ENCODE measurements at regions not wholly inside any gene's neighbourhood (a gene's known extent, or its start where the extent isn't known, plus 50 kb on each side); places are given as distances from the start of the nearest gene placed in this dataset.
"Not testable (repeated sequence)": the region's sequence is repeated elsewhere in the genome, so short reads cannot be mapped to it uniquely, and the experiment has no call there.

DNA sequence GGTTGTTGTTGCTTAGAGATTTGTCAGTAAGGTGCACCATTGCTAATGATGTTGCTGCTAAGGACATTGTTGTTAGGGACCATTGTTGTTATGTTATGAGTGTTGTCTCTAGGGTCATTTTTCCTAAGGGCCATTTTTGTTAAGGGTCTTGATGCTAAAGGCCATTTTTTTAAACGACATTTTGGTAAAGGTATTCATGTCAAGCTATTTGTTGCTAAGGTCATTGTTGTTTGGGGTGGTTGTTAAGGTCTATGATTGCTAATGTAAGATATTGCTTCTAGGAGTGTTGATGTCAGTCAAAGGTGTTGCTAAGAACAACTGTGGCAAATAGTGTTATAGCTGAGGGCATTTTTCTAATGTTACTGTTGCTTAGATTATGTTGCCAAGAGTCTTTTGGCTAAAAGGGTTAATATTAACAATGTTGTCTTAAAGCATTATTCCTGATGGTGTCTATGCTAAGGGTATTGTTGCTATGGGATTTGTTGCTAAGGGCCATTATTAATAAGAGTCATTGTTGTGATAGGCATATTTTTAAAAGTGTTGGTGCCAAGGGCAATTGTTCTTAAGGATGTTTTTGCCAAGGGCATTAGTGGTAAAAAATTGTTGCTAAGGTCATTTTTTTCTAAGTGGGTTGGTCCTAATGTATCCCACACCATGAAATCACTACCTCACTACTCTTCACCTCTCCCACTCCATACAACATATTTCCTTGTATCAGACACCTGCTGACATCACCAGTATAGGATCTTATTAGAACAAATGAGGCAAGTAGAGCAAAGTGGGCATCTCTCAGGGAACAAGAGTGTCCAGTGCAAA lies 56.2 kb downstream of the SPATA31A6 start:
- H3K4me3 ChIP-seq (ENCODE audit: low read depth, low read length); H3K27me3 ChIP-seq (ENCODE audit: control insufficient read depth, insufficient read depth, low read length); H3K27ac ChIP-seq (ENCODE audit: low read depth, low read length); POLR2A ChIA-PET; H3K9me3 ChIP-seq (ENCODE audit: control insufficient read depth, insufficient read depth, low read length); DNase-seq (ENCODE audit: low read depth, low spot score); CTCF ChIA-PET: not testable (repeated sequence)

DNA sequence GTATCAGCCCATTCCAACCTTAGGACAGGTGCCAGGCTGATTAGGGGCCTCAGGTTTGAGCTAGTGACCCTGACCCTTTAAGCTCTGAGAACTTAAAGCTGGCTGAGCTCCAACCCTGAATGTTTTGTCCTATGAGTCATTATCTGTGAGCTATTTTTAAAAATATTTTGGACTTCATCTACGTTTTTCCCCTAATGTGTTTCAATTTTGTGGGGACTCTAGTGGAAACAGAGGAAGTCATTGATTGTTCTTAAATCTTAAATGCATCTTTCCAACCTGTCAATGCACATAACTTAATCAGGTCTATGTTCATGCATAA lies 56.8 kb downstream of the SPATA31A6 start:
- H3K9me3 ChIP-seq (ENCODE audit: control insufficient read depth, insufficient read depth, low read length); H3K27me3 ChIP-seq (ENCODE audit: control insufficient read depth, insufficient read depth, low read length); H3K27ac ChIP-seq (ENCODE audit: low read depth, low read length); POLR2A ChIA-PET; DNase-seq (ENCODE audit: low read depth, low spot score); CTCF ChIA-PET; H3K4me3 ChIP-seq (ENCODE audit: low read depth, low read length): not testable (repeated sequence)

GRCh38 chr9:42243211-42243610 lies 59.8 kb downstream of the SPATA31A6 start:
- DNase-seq (ENCODE audit: low read depth, low spot score); H3K4me3 ChIP-seq (ENCODE audit: low read depth, low read length); H3K27me3 ChIP-seq (ENCODE audit: control insufficient read depth, insufficient read depth, low read length); CTCF ChIA-PET; H3K27ac ChIP-seq (ENCODE audit: low read depth, low read length); H3K9me3 ChIP-seq (ENCODE audit: control insufficient read depth, insufficient read depth, low read length); POLR2A ChIA-PET: not testable (repeated sequence)

DNA sequence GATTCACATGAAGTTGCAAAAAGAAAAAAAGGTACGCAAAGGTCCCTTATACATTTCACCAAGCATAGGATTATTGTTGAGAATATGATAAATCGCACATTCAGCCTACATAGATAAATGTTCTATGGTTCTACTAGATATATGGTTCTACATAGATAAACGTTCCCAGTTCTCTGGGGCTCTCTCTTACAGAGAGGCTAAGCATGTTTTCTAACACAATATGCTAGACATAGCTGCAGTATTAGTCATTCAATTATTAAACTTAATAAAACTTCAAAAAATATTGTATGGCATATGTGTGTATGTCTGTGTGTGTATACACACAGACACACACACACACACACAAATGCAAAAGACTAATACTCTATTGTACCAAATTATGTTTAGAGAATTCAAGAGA lies 60.4 kb downstream of the SPATA31A6 start:
- DNase-seq (ENCODE audit: low read depth, low spot score); CTCF ChIA-PET: not testable (repeated sequence)

DNA sequence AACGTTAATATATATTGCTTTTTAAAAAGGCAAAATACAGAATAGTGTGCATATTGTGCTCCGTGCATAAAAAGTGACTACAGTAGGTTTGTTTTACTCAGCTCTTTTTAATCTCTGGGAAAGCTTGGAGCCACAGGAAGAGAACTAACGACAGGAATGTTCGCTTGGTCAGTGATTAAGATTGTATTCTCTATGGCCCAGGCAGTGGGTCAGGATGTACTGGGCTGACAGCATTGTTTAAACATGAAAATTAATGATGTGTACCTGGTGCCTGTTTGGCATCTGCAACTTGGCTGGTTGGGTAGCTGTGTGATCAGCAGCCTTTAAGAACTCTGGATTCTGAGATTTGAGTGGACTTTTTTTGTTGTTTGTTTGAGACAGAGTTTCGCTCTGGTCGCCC lies 85.3 kb downstream of the SPATA31A6 start:
- H3K4me3 ChIP-seq (ENCODE audit: low read depth, low read length); CTCF ChIA-PET; H3K27ac ChIP-seq (ENCODE audit: low read depth, low read length); POLR2A ChIA-PET; H3K27me3 ChIP-seq (ENCODE audit: control insufficient read depth, insufficient read depth, low read length); DNase-seq (ENCODE audit: low read depth, low spot score); H3K9me3 ChIP-seq (ENCODE audit: control insufficient read depth, insufficient read depth, low read length): not testable (repeated sequence)

More for the DNA sequence above, 60.4 kb downstream of the SPATA31A6 start:
- H3K9me3 ChIP-seq (ENCODE audit: control insufficient read depth, insufficient read depth, low read length); H3K27ac ChIP-seq (ENCODE audit: low read depth, low read length); POLR2A ChIA-PET; H3K27me3 ChIP-seq (ENCODE audit: control insufficient read depth, insufficient read depth, low read length); H3K4me3 ChIP-seq (ENCODE audit: low read depth, low read length): not testable (repeated sequence)

- DNase-seq (ENCODE audit: low read depth, low spot score); POLR2A ChIA-PET; H3K27me3 ChIP-seq (ENCODE audit: control insufficient read depth, insufficient read depth, low read length); H3K4me3 ChIP-seq (ENCODE audit: low read depth, low read length); H3K9me3 ChIP-seq (ENCODE audit: control insufficient read depth, insufficient read depth, low read length); CTCF ChIA-PET; H3K27ac ChIP-seq (ENCODE audit: low read depth, low read length): not testable (repeated sequence)
Observed at GRCh38 chr9:42269171-42269570, 85.7 kb downstream of the SPATA31A6 start.

DNA sequence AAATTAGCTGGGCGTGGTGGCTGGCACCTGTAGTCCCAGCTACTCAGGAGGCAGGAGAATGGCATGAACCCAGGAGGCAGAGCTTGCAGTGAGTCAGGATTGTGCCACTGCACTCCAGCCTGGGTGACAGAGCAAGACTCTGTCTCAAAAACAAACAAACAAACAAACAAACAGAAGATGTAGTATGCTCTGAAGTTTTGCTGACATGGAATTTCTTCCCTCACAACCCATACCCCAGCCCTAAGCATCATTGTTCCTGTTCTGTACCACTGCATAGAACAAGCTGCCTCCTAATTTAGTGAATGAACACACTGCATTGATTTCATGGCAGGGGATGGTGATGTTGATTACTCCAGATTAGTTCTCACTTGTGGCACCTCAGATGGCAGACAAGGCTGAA lies 89.7 kb downstream of the SPATA31A6 start:
- CTCF ChIA-PET; H3K9me3 ChIP-seq (ENCODE audit: control insufficient read depth, insufficient read depth, low read length); POLR2A ChIA-PET; H3K27ac ChIP-seq (ENCODE audit: low read depth, low read length); H3K4me3 ChIP-seq (ENCODE audit: low read depth, low read length); H3K27me3 ChIP-seq (ENCODE audit: control insufficient read depth, insufficient read depth, low read length); DNase-seq (ENCODE audit: low read depth, low spot score): not testable (repeated sequence)

GRCh38 chr9:42275141-42275540 lies 91.7 kb downstream of the SPATA31A6 start:
- CTCF ChIA-PET = no interaction called here
- no peak overlapping the region for H3K4me3 ChIP-seq (ENCODE audit: low read depth, low read length)
- peaks cover 4% of the 10 kb centered on the region for H3K9me3 ChIP-seq (ENCODE audit: control insufficient read depth, insufficient read depth, low read length)

GRCh38 chr9:42282531-42283178 lies 99.2 kb downstream of the SPATA31A6 start:
- H3K4me3 ChIP-seq (ENCODE audit: low read depth, low read length); H3K27me3 ChIP-seq (ENCODE audit: control insufficient read depth, insufficient read depth, low read length); CTCF ChIA-PET; POLR2A ChIA-PET; H3K9me3 ChIP-seq (ENCODE audit: control insufficient read depth, insufficient read depth, low read length); H3K27ac ChIP-seq (ENCODE audit: low read depth, low read length); DNase-seq (ENCODE audit: low read depth, low spot score): not testable (repeated sequence)

More at GRCh38 chr9:42275141-42275540, 91.7 kb downstream of the SPATA31A6 start:
- TF ChIP-seq, protein P1, sequence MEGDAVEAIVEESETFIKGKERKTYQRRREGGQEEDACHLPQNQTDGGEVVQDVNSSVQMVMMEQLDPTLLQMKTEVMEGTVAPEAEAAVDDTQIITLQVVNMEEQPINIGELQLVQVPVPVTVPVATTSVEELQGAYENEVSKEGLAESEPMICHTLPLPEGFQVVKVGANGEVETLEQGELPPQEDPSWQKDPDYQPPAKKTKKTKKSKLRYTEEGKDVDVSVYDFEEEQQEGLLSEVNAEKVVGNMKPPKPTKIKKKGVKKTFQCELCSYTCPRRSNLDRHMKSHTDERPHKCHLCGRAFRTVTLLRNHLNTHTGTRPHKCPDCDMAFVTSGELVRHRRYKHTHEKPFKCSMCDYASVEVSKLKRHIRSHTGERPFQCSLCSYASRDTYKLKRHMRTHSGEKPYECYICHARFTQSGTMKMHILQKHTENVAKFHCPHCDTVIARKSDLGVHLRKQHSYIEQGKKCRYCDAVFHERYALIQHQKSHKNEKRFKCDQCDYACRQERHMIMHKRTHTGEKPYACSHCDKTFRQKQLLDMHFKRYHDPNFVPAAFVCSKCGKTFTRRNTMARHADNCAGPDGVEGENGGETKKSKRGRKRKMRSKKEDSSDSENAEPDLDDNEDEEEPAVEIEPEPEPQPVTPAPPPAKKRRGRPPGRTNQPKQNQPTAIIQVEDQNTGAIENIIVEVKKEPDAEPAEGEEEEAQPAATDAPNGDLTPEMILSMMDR (IDR thresholded peaks at IDR 0.05; ENCODE audit: low read depth, low read length) = no peak
- POLR2A ChIA-PET = no interaction called here
- no peak for DNase-seq (ENCODE audit: low read depth, low spot score)
- Histone ChIP-seq H3K27ac (ENCODE audit: low read depth, low read length) (no peak overlapping the region), H3K27me3 (ENCODE audit: control insufficient read depth, insufficient read depth, low read length) (no peaks in the 10 kb centered on the region)

DNA sequence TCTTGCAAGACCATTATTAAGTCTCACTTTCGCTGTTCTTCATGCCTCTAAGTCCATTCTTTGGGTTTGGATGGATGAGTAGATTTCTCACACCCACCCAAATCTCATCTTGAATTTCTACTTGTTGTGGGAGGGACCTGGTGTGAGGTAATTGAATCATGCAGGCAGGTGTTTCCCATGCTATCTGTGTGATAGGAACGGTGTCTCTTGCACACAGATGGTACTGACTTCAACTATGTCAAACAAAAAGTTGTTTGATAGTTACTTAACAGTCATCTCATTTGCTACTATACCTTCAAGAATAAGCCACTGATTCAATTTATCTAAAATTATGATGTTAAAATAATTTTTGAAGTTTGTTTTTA lies 99.7 kb downstream of the SPATA31A6 start:
- H3K27me3 ChIP-seq (ENCODE audit: control insufficient read depth, insufficient read depth, low read length); POLR2A ChIA-PET; H3K4me3 ChIP-seq (ENCODE audit: low read depth, low read length); H3K27ac ChIP-seq (ENCODE audit: low read depth, low read length); DNase-seq (ENCODE audit: low read depth, low spot score); H3K9me3 ChIP-seq (ENCODE audit: control insufficient read depth, insufficient read depth, low read length); CTCF ChIA-PET: not testable (repeated sequence)

DNA sequence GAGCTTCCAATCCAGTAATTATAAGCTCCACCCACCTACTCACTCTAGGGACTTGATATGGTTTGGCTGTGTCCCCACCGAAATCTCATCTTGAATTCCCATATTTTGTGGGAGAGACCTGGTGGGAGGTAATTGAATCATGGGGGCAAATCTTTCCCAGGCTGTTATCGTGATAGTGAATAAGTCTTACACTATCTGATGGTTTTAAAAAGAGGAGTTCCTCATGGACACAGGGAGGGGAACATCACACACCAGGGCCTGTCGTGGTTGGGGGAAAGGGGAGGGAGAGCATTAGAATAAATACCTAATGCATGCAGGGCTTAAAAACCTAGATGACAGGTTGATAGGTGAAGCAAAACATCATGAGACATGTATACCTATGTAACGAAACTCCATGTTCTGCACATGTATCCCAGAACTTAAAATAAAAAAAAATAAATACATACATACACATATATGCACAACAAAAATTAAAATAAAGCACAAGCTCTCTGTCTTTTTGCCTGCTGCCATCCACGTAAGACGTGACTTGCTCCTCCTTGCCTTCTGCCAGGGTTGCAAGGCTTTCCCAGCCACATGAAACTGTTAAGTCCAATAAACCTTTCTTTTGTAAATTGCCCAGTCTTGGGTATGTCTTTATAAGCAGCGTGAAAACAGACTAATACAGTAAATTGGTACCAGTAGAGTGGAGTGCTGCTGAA lies 102.8 kb downstream of the SPATA31A6 start:
- DNase-seq (ENCODE audit: low read depth, low spot score); H3K4me3 ChIP-seq (ENCODE audit: low read depth, low read length); H3K27ac ChIP-seq (ENCODE audit: low read depth, low read length); POLR2A ChIA-PET; CTCF ChIA-PET; H3K27me3 ChIP-seq (ENCODE audit: control insufficient read depth, insufficient read depth, low read length): not testable (repeated sequence)
- H3K9me3 ChIP-seq (ENCODE audit: control insufficient read depth, insufficient read depth, low read length) = peaks cover 19% of the 10 kb centered on the region; the same call in 1 of the 2 replicates

Measured in AG04450 (cell line).